H9 (cell line): ENCODE measurements at regions not wholly inside any gene's neighbourhood (a gene's known extent, or its start where the extent isn't known, plus 50 kb on each side); places are given as distances from the start of the nearest gene placed in this dataset.

Experiments
- DNase-seq: peaks from one replicate; pipeline ENCODE4 v3.0.0-alpha.2; 2017
- H2AFZ ChIP-seq: one replicate; pipeline ENCODE4 v1.6.1; 2013; ENCODE audit warnings: mild to moderate bottlenecking, low read length, control low read depth, moderate library complexity
- H2AK5ac ChIP-seq: 2 replicates; pipeline ENCODE4 v1.6.1; 2013; ENCODE audit warnings: low read length, control low read depth, mixed read lengths; ENCODE audit not compliant: insufficient read length
- H2BK120ac ChIP-seq: one replicate; pipeline ENCODE4 v1.6.1; 2013; ENCODE audit warnings: low read depth, mild to moderate bottlenecking, low read length, control low read depth, inconsistent platforms; ENCODE audit not compliant: poor library complexity, severe bottlenecking
- H2BK12ac ChIP-seq: 2 replicates; pipeline ENCODE4 v1.6.1; 2013; ENCODE audit warnings: low read length, control low read depth, mixed read lengths, low read depth; ENCODE audit not compliant: insufficient read length
- H2BK15ac ChIP-seq: 2 replicates; pipeline ENCODE4 v1.6.1; 2013; ENCODE audit warnings: low read depth, low read length, control low read depth
- H2BK20ac ChIP-seq: one replicate; pipeline ENCODE4 v1.6.1; 2013; ENCODE audit warnings: low read depth, mild to moderate bottlenecking, low read length, control low read depth, inconsistent platforms; ENCODE audit not compliant: poor library complexity, severe bottlenecking
- H2BK5ac ChIP-seq: 2 replicates; pipeline ENCODE4 v1.6.1; 2013; ENCODE audit warnings: low read length, control low read depth, mixed read lengths; ENCODE audit not compliant: insufficient read length
- H3K14ac ChIP-seq: 2 replicates; pipeline ENCODE4 v1.6.1; 2013; ENCODE audit warnings: low read length, control low read depth; ENCODE audit not compliant: insufficient read depth
- H3K18ac ChIP-seq: 2 replicates; pipeline ENCODE4 v1.6.1; 2013; ENCODE audit warnings: low read depth, mild to moderate bottlenecking, mixed read lengths, low read length, control low read depth; ENCODE audit not compliant: insufficient read length
- H3K23ac ChIP-seq: 2 replicates; pipeline ENCODE4 v1.6.1; 2013; ENCODE audit warnings: low read length, control low read depth, mixed read lengths, low read depth; ENCODE audit not compliant: insufficient read length
- H3K23me2 ChIP-seq: 2 replicates; pipeline ENCODE4 v1.6.1; 2013; ENCODE audit warnings: low read depth, mild to moderate bottlenecking, mixed read lengths, low read length, control low read depth; ENCODE audit not compliant: insufficient read length, poor library complexity, severe bottlenecking
- H3K27ac ChIP-seq: 2 replicates; pipeline ENCODE4 v1.5.1; 2013; ENCODE audit warnings: low read length, control low read depth, mixed read lengths, low read depth; ENCODE audit not compliant: insufficient read length
- H3K27me3 ChIP-seq: 2 replicates; pipeline ENCODE4 v1.6.1; 2013; ENCODE audit warnings: low read length, control low read depth, inconsistent platforms; ENCODE audit not compliant: insufficient read depth
- H3K4ac ChIP-seq: 2 replicates; pipeline ENCODE4 v1.6.1; 2013; ENCODE audit warnings: low read depth, mild to moderate bottlenecking, control low read depth, inconsistent platforms, low read length, moderate library complexity
- H3K4me1 ChIP-seq: 2 replicates; pipeline ENCODE4 v1.6.1; 2013; ENCODE audit warnings: low read length, control low read depth, inconsistent platforms; ENCODE audit not compliant: insufficient read depth
- H3K4me2 ChIP-seq: 2 replicates; pipeline ENCODE4 v1.6.1; 2013; ENCODE audit warnings: low read length, control low read depth, mixed read lengths; ENCODE audit not compliant: insufficient read length, insufficient read depth
- H3K56ac ChIP-seq: 2 replicates; pipeline ENCODE4 v1.6.1; 2013; ENCODE audit warnings: low read depth, mild to moderate bottlenecking, mixed read lengths, low read length, control low read depth; ENCODE audit not compliant: insufficient read length
- H3K79me1 ChIP-seq: 2 replicates; pipeline ENCODE4 v1.6.1; 2013; ENCODE audit warnings: low read depth, mild to moderate bottlenecking, moderate library complexity, low read length, control low read depth, inconsistent platforms; ENCODE audit not compliant: insufficient read depth, poor library complexity, severe bottlenecking
- H3K79me2 ChIP-seq: 2 replicates; pipeline ENCODE4 v1.6.1; 2013; ENCODE audit warnings: low read length, control low read depth, inconsistent platforms; ENCODE audit not compliant: insufficient read depth
- H3K9ac ChIP-seq: 2 replicates; pipeline ENCODE4 v1.6.1; 2013; ENCODE audit warnings: low read length, control low read depth, mixed read lengths; ENCODE audit not compliant: insufficient read length; ENCODE audit errors: extremely low read depth
- H3K9me3 ChIP-seq: one replicate; pipeline ENCODE4 v1.6.1; 2013; ENCODE audit warnings: low read depth, low read length, inconsistent platforms; ENCODE audit not compliant: control insufficient read depth
- H3T11ph ChIP-seq: one replicate; pipeline ENCODE4 v1.6.1; 2013; ENCODE audit warnings: mild to moderate bottlenecking, low read length, control low read depth, inconsistent platforms
- H4K20me1 ChIP-seq: one replicate; pipeline ENCODE4 v1.6.1; 2013; ENCODE audit not compliant: control insufficient read depth, insufficient read length, insufficient read depth
- H4K5ac ChIP-seq: 2 replicates; pipeline ENCODE4 v1.6.1; 2013; ENCODE audit warnings: low read depth, mild to moderate bottlenecking, mixed read lengths, low read length, control low read depth; ENCODE audit not compliant: insufficient read length
- H4K8ac ChIP-seq: replicated peaks from 2 replicates; pipeline ENCODE4 v1.6.1; 2013; ENCODE audit warnings: low read length, control low read depth, mixed read lengths, low read depth; ENCODE audit not compliant: insufficient read length
- H4K91ac ChIP-seq: 2 replicates; pipeline ENCODE4 v1.6.1; 2013; ENCODE audit warnings: low read depth, mild to moderate bottlenecking, moderate library complexity, mixed read lengths, low read length, control low read depth; ENCODE audit not compliant: insufficient read length
- H3K27ac Mint-ChIP-seq, 3 experiments: 2 replicates in 2 of 3; 3 replicates in 1 of 3; pipeline ENCODE4 v1.8.0; 2020 to 2021; ENCODE audit warnings: mixed read lengths in 3 of 3, mild to moderate bottlenecking in 1 of 3, moderate library complexity in 1 of 3
- H3K27me3 Mint-ChIP-seq: 2 replicates; pipeline ENCODE4 v1.8.0; 2021; ENCODE audit warnings: low read depth, mild to moderate bottlenecking, moderate library complexity, mixed read lengths
- H3K36me3 Mint-ChIP-seq, 3 experiments: 2 replicates in 2 of 3; 3 replicates in 1 of 3; pipeline ENCODE4 v1.8.0; 2020 to 2021; ENCODE audit warnings: low read depth in 3 of 3, mixed read lengths in 3 of 3; ENCODE audit not compliant: insufficient read depth in 1 of 3
- H3K4me1 Mint-ChIP-seq, 2 experiments: 2 replicates each; pipeline ENCODE4 v1.8.0; 2020; ENCODE audit warnings: mixed read lengths in 2 of 2
- H3K4me3 Mint-ChIP-seq, 2 experiments: 2 replicates in 1 of 2; 3 replicates in 1 of 2; pipeline ENCODE4 v1.8.0; 2020 to 2021; ENCODE audit warnings: mild to moderate bottlenecking in 2 of 2, mixed read lengths in 2 of 2, moderate library complexity in 1 of 2
- H3K9me3 Mint-ChIP-seq, 2 experiments: 2 replicates in 1 of 2; 3 replicates in 1 of 2; pipeline ENCODE4 v1.8.0; 2020; ENCODE audit warnings: mild to moderate bottlenecking in 2 of 2, mixed read lengths in 2 of 2, moderate library complexity in 1 of 2
- CTCF ChIP-seq: fragments of 200-600 bp; sonication (generic); conservative IDR thresholded peaks from 3 replicates; pipeline ENCODE4 v1.8.0; 2021; ENCODE audit warnings: antibody characterized with exemption, mild to moderate bottlenecking
- WGBS: extraction: QIAGEN DNeasy Blood & Tissue Kit; methylation state at CpG from one replicate; pipeline ENCODE4 v1.1.7; 2013; ENCODE audit warnings: missing lambda C conversion rate, low lambda C conversion rate, mixed read lengths; ENCODE audit not compliant: insufficient read length; ENCODE audit errors: extremely low coverage; 5-methylcytosine and 5-hydroxymethylcytosine counted together

GRCh38 chr15:69941301-69941605 lies 156.5 kb downstream of the TLE3 start:
- peaks cover 13 to 33% of the 10 kb centered on the region in 2 experiments for H3K4me1 Mint-ChIP-seq
- no peak overlapping the region for H2BK15ac ChIP-seq
- no peaks in the 10 kb centered on the region for H3K27me3 ChIP-seq
- H2AK5ac ChIP-seq = no peak overlapping the region
- DNase-seq = no peak
- H4K91ac ChIP-seq = no peak overlapping the region
- no peak overlapping the region for H3K56ac ChIP-seq
- no peak overlapping the region for H3T11ph ChIP-seq
- no peak overlapping the region for H3K4ac ChIP-seq
- no peak overlapping the region for H3K14ac ChIP-seq
- H4K8ac ChIP-seq = no peak overlapping the region
- H3K9me3 ChIP-seq = no peaks in the 10 kb centered on the region
- no peaks in the 10 kb centered on the region for H3K23me2 ChIP-seq
- H2BK12ac ChIP-seq = no peak overlapping the region
- H3K36me3 Mint-ChIP-seq = no peaks in the 10 kb centered on the region
- H2BK120ac ChIP-seq = no peak overlapping the region
- H3K9me3 Mint-ChIP-seq = no peaks in the 10 kb centered on the region
- no peak overlapping the region for H3K9ac ChIP-seq
- H3K18ac ChIP-seq = no peak overlapping the region
- peaks cover 2% of the 10 kb centered on the region; the same call in 1 of the 2 replicates for H3K27me3 Mint-ChIP-seq
- no peak overlapping the region for H3K23ac ChIP-seq
- H2BK20ac ChIP-seq = no peak overlapping the region
- H3K4me2 ChIP-seq = no peak overlapping the region
- WGBS = no CpG with 5 or more reads among the region's 20 CpGs
- no peaks in the 10 kb centered on the region for H3K79me1 ChIP-seq
- TF ChIP-seq CTCF = no peak
- no peaks in the 10 kb centered on the region for H3K4me1 ChIP-seq
- no peak overlapping the region for H4K5ac ChIP-seq
- no peaks in the 10 kb centered on the region for H4K20me1 ChIP-seq
- no peak overlapping the region for H3K4me3 Mint-ChIP-seq
- no peaks in the 10 kb centered on the region for H3K79me2 ChIP-seq
- H3K27ac ChIP-seq = no peak overlapping the region
- H2BK5ac ChIP-seq = no peak overlapping the region
- no peak overlapping the region for H3K27ac Mint-ChIP-seq
- H2AFZ ChIP-seq = no peak overlapping the region
